ENCODE measurements at regions not wholly inside any gene's neighbourhood (a gene's known extent, or its start where the extent isn't known, plus 50 kb on each side); places are given as distances from the start of the nearest gene placed in this dataset.

DNA sequence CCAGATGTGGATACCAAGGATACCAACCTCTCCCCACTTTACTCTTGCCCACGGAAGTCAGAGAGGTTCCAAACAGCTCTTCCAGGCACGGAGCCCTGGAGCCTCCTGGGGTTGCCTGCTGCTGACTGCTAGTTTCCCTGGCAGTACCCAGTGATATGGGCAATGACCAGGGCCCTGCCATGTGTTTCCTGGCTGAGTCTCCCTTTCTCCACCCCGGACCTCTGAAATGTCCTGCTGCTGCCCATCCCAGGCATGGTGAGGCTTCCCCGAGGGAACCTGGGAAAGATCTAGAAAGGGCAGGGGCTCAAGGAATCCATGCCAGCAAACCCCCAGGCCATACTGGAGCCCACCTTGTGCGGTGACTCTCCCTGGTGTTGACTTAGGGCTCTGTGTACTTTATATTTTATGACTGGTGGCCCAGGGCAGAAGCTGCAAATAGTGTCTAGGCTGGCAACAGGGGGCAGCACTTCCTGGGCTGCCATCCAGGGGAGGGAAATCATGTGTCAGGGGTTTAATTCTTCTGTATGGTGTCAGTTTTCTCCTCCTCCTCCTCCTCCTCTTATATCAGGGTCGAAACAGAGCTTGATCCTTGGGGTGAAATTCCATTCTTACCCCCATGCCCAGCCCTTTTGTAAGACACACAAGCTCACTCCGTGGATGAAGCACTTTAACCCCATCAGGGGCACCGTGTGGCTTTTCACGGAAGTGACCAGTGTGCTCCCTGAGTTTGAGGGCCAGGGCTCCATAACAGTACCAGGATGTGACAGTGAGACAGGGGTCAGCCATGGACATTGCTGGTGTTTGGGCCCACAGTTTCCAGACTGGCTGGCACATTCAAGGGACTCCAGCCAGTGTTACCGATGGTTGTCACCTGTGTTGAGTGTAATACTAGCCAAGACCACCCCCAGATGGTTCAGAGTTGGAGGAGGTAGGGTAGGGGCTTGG is 62.4 kb upstream of the GDF10 start:
- DNase-seq, result no peak

GRCh38 chr10:47238331-47239095 is 61.5 kb upstream of the GDF10 start:
- DNase-seq, result no peak

DNA sequence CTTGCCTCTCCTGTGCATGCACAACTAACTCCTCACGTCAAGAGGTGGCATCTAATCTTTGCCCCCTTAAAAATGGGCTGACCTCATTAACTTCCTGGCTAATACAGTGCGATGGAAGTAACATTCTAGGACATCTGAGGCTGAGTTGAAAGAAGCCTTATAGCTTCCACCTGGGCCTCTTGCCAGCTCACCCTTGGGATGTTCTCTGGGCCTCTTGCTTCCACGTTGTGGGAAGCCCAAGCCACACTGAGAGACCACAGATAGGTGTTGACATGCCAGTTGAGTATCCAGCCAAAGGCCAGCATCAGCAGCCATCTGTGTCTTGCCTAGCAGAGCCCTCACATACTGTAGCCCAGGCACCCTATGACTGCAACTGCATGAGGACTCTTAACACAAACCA is 60.8 kb upstream of the GDF10 start:
- no peak for DNase-seq

- no peak for DNase-seq
Observed at GRCh38 chr10:47240173-47240572, 59.8 kb upstream of the GDF10 start.

- no peak for DNase-seq
Observed at GRCh38 chr10:47241256-47241655, 58.7 kb upstream of the GDF10 start.

DNA sequence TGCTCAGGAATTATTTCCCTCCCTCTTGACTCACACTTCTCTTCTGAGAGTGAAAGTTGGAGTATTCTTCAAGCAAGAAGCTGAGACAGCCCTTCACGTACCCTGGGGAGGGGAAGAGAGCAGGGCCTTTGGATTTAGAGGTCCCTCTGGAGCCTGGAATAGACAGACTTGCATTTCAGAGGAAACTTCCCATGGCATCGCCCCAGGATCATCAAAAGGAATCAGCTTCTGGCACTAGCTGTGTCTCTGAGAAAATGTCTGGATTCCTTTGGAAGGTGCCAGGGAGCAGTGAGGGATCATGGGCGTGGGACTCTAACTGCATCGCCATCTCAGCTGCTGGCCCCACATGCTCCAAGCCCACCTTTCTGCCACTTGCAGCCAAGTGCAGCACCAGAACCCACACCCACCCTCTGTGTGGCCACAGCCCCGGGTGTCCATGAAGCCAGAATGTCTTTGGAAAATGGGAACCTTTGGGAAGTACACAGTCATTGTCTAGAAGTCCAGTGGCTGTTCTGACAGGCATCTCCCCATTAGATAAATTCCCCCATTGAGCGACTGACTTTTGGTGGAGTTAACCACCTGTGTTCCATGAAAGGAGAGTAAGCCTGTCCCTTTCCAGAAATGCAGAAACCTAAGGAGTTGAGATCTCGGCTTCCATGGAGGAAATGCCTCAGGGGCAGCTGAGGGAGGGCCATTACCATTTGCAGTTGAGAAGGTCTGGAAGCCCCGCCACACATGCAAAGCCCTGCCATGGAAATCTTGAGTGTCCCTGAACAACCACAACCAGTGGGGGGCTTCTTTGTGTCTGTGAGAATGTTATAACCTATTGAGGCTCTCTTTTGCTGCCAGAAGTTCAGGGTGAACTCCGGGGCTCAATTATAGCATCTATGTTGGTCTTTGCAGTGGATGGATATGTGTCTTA is 57.8 kb upstream of the GDF10 start:
- no peak for DNase-seq

- no peak for DNase-seq
Observed at GRCh38 chr10:47243356-47243755, 56.6 kb upstream of the GDF10 start.

- no peak for DNase-seq
Observed at GRCh38 chr10:47243791-47244190, 56.2 kb upstream of the GDF10 start.

DNA sequence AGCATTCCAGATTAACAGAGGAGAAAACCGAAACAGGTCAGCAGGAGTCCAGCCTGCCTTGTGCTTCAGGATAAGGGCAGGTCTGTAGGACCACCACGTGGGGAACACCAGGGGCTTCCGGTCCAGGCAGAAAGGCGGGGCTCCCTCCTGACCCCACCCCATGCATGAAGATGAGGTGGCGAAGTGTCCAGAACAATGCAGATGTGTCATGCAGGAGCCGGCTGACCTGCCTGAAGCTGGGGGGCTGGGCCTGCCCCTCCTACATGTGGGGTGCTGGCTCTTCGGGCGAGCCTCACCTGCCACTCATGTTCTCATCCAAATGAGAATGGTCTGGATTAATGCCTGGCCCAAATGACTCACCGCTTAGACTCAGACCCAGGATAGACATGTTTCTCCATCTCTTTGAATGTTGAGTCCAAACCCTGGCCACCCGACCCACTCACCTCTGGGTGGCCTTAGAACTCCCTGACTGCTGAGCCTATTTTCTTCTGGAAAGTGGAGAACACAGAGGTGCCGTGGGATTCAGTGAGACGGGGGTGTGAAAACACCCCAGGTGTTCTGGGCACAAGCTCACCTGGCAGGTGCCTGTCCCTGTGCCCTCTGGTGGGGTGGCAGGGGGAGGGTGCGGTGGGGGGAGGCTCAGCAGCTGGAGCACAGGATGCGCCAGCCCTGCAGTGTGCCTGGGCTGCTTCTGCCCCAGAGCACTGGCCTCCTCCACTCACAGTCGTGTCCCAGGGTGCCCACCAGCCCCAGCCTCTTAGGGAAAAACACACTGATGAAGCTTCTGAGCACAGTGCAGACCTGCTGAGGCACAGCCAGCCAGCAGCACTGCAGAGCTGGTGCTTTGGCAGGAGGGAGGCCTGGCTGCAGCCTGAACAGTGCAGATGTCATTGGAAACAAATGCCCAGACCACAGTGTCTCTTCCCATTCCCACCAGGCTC is 55.2 kb upstream of the GDF10 start:
- no peak for DNase-seq

- DNase-seq, result no peak
Observed at GRCh38 chr10:47245731-47246350, 54.2 kb upstream of the GDF10 start.

- no peak for DNase-seq
Observed at GRCh38 chr10:47246406-47247147, 53.4 kb upstream of the GDF10 start.

DNA sequence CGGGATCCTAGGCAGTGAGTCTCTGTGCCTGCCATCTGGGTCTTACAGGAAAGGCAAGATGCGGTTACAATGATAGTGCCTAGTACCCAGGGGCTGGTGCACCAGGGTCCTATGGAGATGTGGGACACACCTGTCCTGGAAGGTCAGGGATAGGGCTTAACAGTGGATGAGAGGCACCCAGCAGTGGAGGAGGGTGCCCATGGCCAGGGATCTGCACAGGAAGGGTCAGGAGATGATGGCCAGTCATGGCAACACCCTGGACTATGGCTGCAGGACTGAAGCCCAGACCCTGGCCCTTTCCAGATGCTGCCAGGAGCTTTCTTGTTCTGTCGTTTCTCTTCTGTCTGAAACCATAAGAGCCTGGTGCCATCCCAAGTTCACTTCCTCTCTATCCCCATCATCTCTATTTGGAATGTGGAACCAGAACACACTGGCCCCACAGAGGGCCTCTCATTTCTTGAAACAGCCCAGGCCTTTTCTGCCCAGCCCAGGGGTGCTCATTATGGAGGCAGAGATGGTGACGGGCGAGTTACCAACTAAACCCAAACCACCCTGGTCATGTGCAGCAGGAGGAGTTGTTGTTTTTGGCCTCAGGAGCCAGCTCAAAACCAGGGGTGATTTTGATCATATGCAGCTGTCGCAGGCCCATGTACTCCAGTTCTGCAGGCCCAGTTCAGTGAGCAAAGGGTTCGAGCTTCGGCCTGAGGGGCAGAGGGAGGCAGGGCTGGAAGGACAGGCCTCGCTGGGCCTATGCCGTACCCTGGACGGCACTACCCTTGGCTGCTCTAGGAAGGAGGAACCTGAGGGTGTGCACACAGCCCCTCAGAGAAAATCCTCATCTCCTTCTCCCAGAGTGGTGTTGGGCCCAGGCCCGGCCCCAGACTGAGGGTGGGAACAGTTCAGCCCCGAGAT is 52.6 kb upstream of the GDF10 start:
- no peak for DNase-seq

DNA sequence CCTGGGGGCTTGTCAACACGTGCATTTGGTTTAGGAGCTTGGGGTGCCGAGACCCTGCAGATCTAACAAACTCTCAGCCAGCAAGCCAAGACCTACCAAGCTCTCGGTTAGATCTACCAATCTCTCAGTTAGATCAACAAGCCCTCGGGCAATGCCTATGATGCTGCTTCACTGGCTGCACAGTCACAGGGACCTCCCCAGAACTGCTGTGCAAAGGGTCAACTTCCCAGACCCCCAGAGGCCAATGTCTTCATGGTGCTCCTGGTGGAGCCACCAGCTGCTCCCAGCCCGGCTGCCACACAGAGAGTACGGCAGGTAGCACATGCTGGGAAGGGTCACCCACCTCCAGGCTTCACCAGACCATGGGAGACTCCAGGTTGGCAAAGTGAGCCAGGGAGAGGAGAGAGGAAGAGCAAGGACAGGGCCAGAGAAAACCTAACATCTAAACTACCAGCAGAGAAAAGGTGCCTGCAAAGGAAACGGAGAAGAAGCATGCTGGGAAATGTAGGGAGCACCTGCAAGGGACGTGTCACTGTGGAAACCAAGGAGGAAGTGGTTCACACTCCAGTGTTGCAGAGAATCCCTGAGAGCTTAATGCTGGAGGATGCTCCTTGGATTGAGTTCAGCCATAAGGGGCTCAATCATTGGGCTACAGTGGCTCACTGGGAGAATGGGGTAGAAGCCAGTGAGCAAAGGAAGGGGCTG is 51.5 kb upstream of the GDF10 start:
- no peak for DNase-seq

- no peak for DNase-seq
Observed at GRCh38 chr10:47249881-47250280, 50.1 kb upstream of the GDF10 start.
